ENCODE measurements at regions not wholly inside any gene's neighbourhood (a gene's known extent, or its start where the extent isn't known, plus 50 kb on each side); places are given as distances from the start of the nearest gene placed in this dataset.

GRCh38 chr16:86298758-86299134 is 211.6 kb upstream of the FOXF1 start:
- H3K4me3 ChIP-seq, result no peak overlapping the region
- peaks cover 0 to 5% (median 2%) of the 10 kb centered on the region in 4 donors for H3K4me1 ChIP-seq
- TF ChIP-seq, protein P1, sequence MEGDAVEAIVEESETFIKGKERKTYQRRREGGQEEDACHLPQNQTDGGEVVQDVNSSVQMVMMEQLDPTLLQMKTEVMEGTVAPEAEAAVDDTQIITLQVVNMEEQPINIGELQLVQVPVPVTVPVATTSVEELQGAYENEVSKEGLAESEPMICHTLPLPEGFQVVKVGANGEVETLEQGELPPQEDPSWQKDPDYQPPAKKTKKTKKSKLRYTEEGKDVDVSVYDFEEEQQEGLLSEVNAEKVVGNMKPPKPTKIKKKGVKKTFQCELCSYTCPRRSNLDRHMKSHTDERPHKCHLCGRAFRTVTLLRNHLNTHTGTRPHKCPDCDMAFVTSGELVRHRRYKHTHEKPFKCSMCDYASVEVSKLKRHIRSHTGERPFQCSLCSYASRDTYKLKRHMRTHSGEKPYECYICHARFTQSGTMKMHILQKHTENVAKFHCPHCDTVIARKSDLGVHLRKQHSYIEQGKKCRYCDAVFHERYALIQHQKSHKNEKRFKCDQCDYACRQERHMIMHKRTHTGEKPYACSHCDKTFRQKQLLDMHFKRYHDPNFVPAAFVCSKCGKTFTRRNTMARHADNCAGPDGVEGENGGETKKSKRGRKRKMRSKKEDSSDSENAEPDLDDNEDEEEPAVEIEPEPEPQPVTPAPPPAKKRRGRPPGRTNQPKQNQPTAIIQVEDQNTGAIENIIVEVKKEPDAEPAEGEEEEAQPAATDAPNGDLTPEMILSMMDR (IDR thresholded peaks at IDR 0.05), result no peak
- intact Hi-C loops (cut with DNase I; ENCODE audit: low total_unique reads), result no loop called here
- no peak overlapping the region for H3K27ac ChIP-seq
- peaks cover 0 to 86% of the 10 kb centered on the region in 2 donors for H3K27me3 ChIP-seq
- no peaks in the 10 kb centered on the region for H3K9me3 ChIP-seq
- no peaks in the 10 kb centered on the region for H3K36me3 ChIP-seq
- no peak for DNase-seq

GRCh38 chr16:86299882-86300610 is 210.3 kb upstream of the FOXF1 start:
- no peak for DNase-seq
- Histone ChIP-seq H3K27ac (no peak overlapping the region), H3K36me3 (no peaks in the 10 kb centered on the region), H3K4me1 (peaks cover 0 to 5% (median 2%) of the 10 kb centered on the region in 4 donors), H3K4me3 (no peak overlapping the region), H3K9me3 (no peaks in the 10 kb centered on the region), H3K27me3 (peaks cover 0 to 77% of the 10 kb centered on the region in 2 donors)
- intact Hi-C loops (cut with DNase I; ENCODE audit: low total_unique reads), result no loop called here
- TF ChIP-seq, protein P1 (IDR thresholded peaks at IDR 0.05), result no peak

DNA sequence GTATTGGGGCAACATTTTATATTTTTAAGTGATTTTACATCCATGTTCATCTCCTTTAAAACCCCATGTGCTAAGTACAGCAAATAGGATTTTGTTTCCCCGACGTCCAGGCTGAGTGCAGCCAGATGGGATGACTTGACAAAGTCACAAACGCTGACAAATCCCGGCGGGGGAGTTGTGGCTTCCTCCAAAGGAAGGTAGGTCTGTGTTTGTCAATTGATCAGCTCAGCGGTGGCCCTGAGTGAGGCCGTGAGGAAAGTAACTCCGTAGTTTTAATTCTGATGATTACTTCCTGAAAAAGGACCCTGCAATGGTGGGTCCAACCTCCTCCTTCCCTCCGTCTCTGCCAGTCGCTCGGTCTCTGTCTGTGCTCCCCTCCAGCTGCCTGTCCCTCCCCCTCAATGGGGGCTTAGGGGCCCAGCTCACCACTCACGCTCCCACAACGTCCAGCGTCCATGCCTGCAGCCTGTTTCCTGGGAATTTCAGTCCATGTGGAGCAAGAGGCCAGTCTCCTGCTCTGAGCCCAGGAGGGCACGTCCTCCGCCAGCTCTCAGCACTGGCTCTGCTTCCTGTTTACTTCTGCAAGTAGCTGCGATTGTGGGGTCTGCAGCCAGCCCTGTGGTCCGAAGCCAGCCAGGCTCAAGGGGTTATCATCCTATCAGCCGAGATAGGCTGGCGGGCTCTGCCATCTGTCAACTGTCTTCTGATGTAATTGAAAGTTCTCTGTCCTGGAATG is 209.4 kb upstream of the FOXF1 start:
- no peaks in the 10 kb centered on the region for H3K36me3 ChIP-seq
- no peaks in the 10 kb centered on the region for H3K9me3 ChIP-seq
- intact Hi-C loops (cut with DNase I; ENCODE audit: low total_unique reads), result no loop called here
- no peak for DNase-seq
- H3K27ac ChIP-seq, result no peak overlapping the region
- no peak overlapping the region for H3K4me3 ChIP-seq
- H3K4me1 ChIP-seq, result peaks cover 0 to 5% (median 2%) of the 10 kb centered on the region in 4 donors
- TF ChIP-seq, protein P1 (IDR thresholded peaks at IDR 0.05), result no peak
- peaks cover 0 to 75% of the 10 kb centered on the region in 2 donors for H3K27me3 ChIP-seq

DNA sequence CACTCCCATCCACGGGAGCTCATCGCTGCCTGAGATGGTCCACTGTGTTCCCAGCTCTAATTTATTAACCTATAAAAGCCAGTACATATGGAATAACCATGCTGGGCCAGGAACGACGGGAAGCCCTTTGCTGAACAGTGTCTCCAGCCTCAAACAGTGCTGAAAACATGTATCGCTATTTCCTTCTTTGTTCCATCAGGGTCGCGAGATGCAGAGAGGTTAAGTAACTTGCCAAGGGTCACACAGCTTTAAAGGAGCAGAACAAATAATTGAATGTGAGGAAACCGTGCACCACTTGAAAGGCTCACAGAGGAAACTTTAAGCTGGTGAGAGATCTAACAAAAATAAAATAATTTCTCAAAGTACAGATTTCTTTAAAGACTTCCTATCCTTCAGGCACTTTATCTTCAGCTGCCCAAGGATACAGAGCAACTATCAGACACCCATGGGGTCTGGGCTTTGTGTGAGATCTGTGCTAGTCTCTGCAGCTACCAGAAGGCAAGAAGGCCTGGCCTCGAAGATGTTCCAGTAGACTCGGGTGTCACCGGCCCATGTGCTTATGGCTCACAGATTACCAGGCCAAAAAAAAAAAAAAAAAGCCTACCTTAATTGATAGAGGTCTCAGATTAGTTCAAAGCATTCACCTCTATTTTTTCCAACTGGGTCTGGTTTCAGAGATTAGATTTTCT is 207.8 kb upstream of the FOXF1 start:
- Histone ChIP-seq H3K4me1 (peaks cover 0 to 5% (median 2%) of the 10 kb centered on the region in 4 donors), H3K27ac (no peak overlapping the region), H3K9me3 (no peaks in the 10 kb centered on the region), H3K4me3 (no peak overlapping the region), H3K27me3 (peaks cover 0 to 71% of the 10 kb centered on the region in 2 donors), H3K36me3 (no peaks in the 10 kb centered on the region)
- TF ChIP-seq, protein P1 (IDR thresholded peaks at IDR 0.05), result no peak
- intact Hi-C loops (cut with DNase I; ENCODE audit: low total_unique reads), result no loop called here
- DNase-seq, result no peak

GRCh38 chr16:86303787-86304678 is 206.3 kb upstream of the FOXF1 start:
- TF ChIP-seq, protein P1 (IDR thresholded peaks at IDR 0.05), result no peak
- Histone ChIP-seq H3K36me3 (no peaks in the 10 kb centered on the region), H3K4me3 (peak overlapping the region; percentile 17 to 20), H3K27me3 (peaks cover 0 to 65% of the 10 kb centered on the region in 2 donors), H3K27ac (no peak overlapping the region), H3K4me1 (no peaks in the 10 kb centered on the region), H3K9me3 (no peaks in the 10 kb centered on the region)
- intact Hi-C loops (cut with DNase I; ENCODE audit: low total_unique reads), result no loop called here
- no peak for DNase-seq
